ENCODE measurements at regions not wholly inside any gene's neighbourhood (a gene's known extent, or its start where the extent isn't known, plus 50 kb on each side); places are given as distances from the start of the nearest gene placed in this dataset.
"Not testable (repeated sequence)": the region's sequence is repeated elsewhere in the genome, so short reads cannot be mapped to it uniquely, and the experiment has no call there.

DNA sequence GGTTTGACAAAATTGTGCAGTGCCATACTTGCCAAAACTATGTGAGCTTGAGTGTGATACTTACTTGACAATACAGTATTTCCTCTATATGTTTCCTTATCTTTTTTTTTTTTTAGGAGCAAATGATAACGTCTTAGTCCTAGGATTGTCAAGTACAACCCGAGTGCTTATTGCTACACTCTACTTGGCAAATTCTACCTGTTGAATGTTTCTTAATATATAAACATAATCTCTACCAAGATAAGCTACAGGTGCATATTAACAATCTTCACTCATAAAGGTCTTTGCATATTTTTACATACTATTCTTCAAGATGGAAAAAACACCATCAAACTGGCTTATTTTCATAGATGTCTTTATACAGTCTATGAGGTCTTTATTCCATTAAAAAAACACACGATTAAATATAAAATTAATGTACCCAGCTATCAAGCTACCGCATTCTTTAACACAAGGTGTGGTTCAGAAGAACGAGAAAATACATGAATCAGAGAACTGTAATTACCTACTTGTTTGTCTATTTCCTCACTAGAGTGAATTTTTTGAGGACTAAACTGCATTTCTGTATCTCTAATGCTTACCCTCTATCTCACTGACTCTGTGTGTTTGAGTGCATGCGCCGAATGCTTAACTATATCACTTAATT, 76.1 kb upstream of the PDSS1 start:
- intact Hi-C loops (cut with DNase I): no loop called here

GRCh38 chr10:26621889-26622711, 75.4 kb upstream of the PDSS1 start:
- intact Hi-C loops (cut with DNase I): no loop called here
- DNase-seq: peak in 4 of 42 donors; percentile 12 to 41 (median 20)

More for the DNA sequence above, 76.1 kb upstream of the PDSS1 start:
- DNase-seq: no peak

GRCh38 chr10:26622891-26623290, 74.6 kb upstream of the PDSS1 start:
- no peak for DNase-seq
- intact Hi-C loops (cut with DNase I): no loop called here

GRCh38 chr10:26624006-26624405, 73.5 kb upstream of the PDSS1 start:
- no peak for DNase-seq
- intact Hi-C loops (cut with DNase I): no loop called here

GRCh38 chr10:26626066-26626465, 71.4 kb upstream of the PDSS1 start:
- DNase-seq: no peak
- intact Hi-C loops (cut with DNase I): no loop called here

DNA sequence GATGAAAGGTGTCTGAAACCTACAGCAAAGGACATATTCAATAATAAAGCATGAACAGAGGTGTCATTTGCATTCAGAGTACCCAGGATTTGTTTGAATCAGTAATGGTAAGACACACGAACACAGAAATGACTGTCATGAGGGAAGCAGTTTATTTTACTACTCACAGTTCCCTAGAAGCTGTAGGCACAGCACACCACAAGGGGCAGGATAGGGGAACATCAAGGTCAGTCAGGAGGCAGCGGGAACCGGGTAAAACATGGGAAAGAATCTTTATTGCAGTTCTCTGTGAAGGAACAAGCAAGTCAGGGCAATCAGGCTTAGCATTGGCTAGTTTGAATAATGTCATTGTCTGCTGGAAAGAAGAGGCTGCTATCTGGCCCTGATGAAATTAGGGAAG, 70.2 kb upstream of the PDSS1 start:
- DNase-seq: no peak
- intact Hi-C loops (cut with DNase I): no loop called here

DNA sequence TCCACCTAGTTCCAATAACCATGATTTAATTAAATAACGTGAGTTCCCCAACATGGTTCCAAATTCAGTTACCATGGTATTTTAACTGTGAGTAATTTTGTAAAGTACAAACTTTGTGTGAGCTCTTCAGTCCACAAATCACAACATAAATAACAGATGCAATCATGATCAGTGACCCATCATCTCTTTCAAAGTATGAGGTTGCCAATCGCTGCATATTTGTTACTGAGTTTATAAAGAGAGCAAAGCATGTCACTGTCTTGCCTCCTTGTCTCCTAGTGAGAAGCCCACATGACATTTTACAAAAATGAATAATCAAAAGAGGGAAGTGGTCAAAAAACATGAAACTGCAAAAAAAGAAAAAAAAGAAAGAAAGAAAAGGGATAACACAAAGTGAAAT, 69.1 kb upstream of the PDSS1 start:
- DNase-seq: no peak
- intact Hi-C loops (cut with DNase I): no loop called here

GRCh38 chr10:26632171-26632570, 65.3 kb upstream of the PDSS1 start:
- intact Hi-C loops (cut with DNase I); DNase-seq: not testable (repeated sequence)

DNA sequence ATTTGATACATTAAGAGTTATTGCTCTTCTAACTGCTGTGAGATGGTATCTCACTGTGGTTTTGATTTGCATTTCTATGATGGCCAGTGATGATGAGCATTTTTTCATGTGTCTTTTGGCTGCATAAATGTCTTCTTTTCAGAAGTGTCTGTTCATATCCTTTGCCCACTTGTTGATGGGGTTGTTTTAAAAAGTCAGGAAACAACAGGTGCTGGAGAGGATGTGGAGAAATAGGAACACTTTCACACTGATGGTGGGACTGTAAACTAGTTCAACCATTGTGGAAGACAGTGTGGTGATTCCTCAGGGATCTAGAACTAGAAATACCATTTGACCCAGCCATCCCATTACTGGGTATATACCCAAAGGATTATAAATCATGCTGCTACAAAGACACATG, 63.4 kb upstream of the PDSS1 start:
- DNase-seq; intact Hi-C loops (cut with DNase I): not testable (repeated sequence)

GRCh38 chr10:26637521-26638275, 59.8 kb upstream of the PDSS1 start:
- intact Hi-C loops (cut with DNase I): no loop called here
- DNase-seq: no peak

- intact Hi-C loops (cut with DNase I): no loop called here
- DNase-seq: no peak
Measured at GRCh38 chr10:26640391-26640790, 57.1 kb upstream of the PDSS1 start.

DNA sequence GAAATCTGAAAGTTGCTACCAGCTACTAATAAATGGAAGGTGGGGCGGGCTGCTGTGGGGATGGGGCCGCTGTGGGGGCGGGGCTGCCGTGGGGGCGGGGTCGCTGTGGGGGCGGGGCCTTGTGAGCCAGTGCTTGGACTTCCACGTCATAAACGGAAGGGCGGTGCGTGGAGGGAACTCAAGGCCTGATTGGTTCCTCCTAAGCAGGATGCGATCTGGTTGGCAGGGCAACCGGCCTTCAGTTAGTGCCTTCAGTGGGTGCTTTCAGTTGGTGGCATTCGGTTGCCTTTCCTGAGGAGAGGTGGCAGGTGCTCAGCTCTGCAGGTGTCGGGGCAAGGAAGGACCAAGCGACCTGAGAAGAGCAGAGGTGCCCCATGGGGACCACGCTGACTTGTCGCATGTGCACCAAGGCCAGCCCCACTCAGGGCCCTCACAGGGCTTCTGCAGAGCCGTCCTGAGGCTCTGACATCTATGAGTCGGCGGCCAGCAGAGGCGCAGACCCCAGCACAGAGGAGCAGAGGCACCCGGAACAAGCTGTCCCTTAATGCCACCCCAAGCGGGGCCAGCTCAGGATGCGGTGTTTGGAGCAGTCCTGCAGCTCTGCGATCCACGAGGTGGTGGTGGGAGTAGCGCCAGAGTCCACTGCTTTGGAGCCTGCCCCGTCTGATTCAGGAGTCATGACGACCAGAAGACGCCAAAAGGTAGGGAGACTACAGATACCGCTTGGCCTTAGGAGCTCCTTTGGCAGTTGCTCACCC, 54.4 kb upstream of the PDSS1 start:
- peak in 2 of 42 donors; percentile 11 to 30 for DNase-seq
- intact Hi-C loops (cut with DNase I): no loop called here

DNA sequence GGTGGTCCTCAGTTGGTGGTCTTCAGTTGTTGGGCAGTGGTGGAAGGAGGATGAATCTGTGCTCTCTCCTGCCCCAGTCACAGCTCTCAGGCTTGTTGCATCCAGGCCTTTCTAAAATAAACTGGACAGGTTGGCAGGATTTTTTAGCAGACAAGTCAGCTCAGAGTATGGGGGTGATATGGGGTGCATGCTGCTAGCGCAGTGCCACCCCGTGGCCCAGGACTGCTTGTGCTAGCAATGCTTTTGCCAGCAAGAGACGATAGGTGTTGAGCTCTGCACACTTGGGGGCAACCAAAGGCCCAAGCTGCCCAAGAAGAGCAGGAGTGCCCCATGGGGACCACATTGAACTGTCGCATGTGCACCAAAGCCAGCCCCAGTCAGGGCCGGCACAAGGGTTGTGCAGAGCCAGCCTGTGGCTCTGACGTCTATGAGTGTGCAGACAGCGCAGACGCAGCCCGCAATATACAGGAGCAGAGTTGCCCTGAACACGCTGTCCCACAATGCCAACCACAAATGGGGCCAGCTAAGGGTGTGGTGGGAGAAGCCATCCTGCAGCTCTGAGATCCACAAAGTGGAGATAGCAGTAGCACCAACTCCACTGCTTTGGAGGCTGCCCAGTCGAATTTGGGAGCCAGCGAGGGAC, 49.8 kb upstream of the PDSS1 start:
- intact Hi-C loops (cut with DNase I): no loop called here
- no peak for DNase-seq
